Mesothelial cell of epicardium (in vitro differentiated cells): ENCODE measurements at regions not wholly inside any gene's neighbourhood (a gene's known extent, or its start where the extent isn't known, plus 50 kb on each side); places are given as distances from the start of the nearest gene placed in this dataset.

Experiments used
- DNase-seq, 2 experiments: peaks; one replicate each; pipeline ENCODE4 v3.0.0; 2021; ENCODE audit warnings: low spot score in 2 of 2; ENCODE audit not compliant: unreplicated experiment in 2 of 2
- H3K27ac Mint-ChIP-seq: 2 replicates; pipeline ENCODE4 v1.8.0; 2021; ENCODE audit warnings: mixed read lengths
- H3K27me3 Mint-ChIP-seq: 2 replicates; pipeline ENCODE4 v1.8.0; 2021; ENCODE audit warnings: low read depth, mixed read lengths
- H3K36me3 Mint-ChIP-seq: 2 replicates; pipeline ENCODE4 v1.8.0; 2021; ENCODE audit warnings: mixed read lengths
- H3K4me1 Mint-ChIP-seq: 2 replicates; pipeline ENCODE4 v1.8.0; 2021; ENCODE audit warnings: mixed read lengths
- H3K4me3 Mint-ChIP-seq: 2 replicates; pipeline ENCODE4 v1.8.0; 2021; ENCODE audit warnings: mild to moderate bottlenecking, moderate library complexity, mixed read lengths
- H3K9me3 Mint-ChIP-seq: 2 replicates; pipeline ENCODE4 v1.8.0; 2021; ENCODE audit warnings: mixed read lengths
- TF ChIP-seq, protein P1 (sequence below): fragments of 200-600 bp; sonication (generic); IDR thresholded peaks from one replicate; pipeline ENCODE4 v1.5.0; 2021; ENCODE audit warnings: antibody characterized with exemption; ENCODE audit not compliant: unreplicated experiment

DNA sequence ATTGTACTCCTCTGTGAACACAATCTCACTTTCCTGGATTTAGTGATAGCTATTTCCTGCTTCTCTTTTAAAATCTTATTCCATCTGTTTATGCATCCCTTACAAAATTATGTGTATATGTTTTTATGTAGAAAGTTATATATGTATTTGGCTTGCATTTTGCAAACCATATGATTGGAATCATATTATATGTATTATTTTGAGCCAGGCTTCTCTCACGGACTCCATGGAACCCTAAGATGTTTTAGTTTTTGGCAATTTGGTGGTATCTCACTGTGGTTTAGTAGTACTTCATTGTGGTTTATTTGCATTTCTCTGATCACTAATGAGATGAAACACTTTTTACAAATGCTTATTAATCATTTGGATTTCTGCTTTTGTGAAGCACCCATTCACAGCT, 507.3 kb upstream of the KIRREL3 start:
- no peak for DNase-seq
- peaks cover 7% of the 10 kb centered on the region for H3K4me1 Mint-ChIP-seq
- H3K9me3 Mint-ChIP-seq, result peaks cover 7% of the 10 kb centered on the region
- no peaks in the 10 kb centered on the region for H3K27me3 Mint-ChIP-seq
- no peaks in the 10 kb centered on the region for H3K36me3 Mint-ChIP-seq
- TF ChIP-seq, protein P1, sequence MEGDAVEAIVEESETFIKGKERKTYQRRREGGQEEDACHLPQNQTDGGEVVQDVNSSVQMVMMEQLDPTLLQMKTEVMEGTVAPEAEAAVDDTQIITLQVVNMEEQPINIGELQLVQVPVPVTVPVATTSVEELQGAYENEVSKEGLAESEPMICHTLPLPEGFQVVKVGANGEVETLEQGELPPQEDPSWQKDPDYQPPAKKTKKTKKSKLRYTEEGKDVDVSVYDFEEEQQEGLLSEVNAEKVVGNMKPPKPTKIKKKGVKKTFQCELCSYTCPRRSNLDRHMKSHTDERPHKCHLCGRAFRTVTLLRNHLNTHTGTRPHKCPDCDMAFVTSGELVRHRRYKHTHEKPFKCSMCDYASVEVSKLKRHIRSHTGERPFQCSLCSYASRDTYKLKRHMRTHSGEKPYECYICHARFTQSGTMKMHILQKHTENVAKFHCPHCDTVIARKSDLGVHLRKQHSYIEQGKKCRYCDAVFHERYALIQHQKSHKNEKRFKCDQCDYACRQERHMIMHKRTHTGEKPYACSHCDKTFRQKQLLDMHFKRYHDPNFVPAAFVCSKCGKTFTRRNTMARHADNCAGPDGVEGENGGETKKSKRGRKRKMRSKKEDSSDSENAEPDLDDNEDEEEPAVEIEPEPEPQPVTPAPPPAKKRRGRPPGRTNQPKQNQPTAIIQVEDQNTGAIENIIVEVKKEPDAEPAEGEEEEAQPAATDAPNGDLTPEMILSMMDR, result no peak
- no peak overlapping the region for H3K4me3 Mint-ChIP-seq
- H3K27ac Mint-ChIP-seq, result no peak overlapping the region

DNA sequence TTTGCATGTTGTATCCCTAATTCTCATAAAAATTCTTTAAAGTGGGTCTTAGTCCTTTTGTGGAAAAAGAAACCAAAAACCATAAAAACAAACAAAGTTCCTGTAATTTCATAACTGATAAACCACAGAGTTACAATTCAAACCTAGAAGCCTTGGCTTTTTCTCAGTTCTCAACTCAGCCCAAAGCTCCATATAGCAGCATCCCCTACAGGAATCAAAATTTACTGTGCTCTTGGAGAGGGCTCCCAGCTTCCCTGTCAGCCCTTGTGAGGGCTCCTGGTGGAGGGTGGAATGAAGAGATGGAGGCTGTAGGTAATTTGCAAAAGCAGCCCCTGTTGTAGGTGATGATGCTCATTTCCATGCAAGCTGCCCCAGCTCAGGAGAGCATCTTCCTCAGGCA, 506.1 kb upstream of the KIRREL3 start:
- no peak overlapping the region for H3K27ac Mint-ChIP-seq
- no peak overlapping the region for H3K4me3 Mint-ChIP-seq
- TF ChIP-seq, protein P1, result no peak
- peaks cover 5% of the 10 kb centered on the region for H3K9me3 Mint-ChIP-seq
- no peak for DNase-seq
- H3K27me3 Mint-ChIP-seq, result no peaks in the 10 kb centered on the region
- H3K36me3 Mint-ChIP-seq, result no peaks in the 10 kb centered on the region
- peaks cover 7% of the 10 kb centered on the region for H3K4me1 Mint-ChIP-seq

DNA sequence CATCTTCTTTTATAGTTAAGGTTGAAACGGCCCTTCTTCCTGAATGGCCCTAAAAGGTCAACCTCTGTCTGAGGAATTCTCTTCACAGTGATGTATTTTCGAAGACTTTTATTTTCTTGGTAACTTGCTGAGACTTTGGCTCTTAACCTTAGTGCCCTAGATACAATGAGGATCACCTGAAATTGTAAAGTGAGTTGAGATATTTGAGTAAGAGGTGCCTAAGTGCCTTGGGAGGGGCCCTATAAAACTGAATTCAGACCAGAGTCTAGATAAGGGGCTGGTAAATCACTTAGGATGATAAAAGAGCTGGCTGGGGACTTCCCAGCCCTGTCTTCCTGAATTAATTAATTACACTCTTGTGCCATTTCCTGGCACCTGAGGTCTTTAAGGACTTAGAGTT, 505.6 kb upstream of the KIRREL3 start:
- TF ChIP-seq, protein P1, result no peak
- Mint-ChIP-seq H3K4me1 (peaks cover 7% of the 10 kb centered on the region), H3K4me3 (no peak overlapping the region), H3K27ac (no peak overlapping the region), H3K36me3 (no peaks in the 10 kb centered on the region), H3K27me3 (no peaks in the 10 kb centered on the region), H3K9me3 (peaks cover 8% of the 10 kb centered on the region)
- DNase-seq, result no peak

DNA sequence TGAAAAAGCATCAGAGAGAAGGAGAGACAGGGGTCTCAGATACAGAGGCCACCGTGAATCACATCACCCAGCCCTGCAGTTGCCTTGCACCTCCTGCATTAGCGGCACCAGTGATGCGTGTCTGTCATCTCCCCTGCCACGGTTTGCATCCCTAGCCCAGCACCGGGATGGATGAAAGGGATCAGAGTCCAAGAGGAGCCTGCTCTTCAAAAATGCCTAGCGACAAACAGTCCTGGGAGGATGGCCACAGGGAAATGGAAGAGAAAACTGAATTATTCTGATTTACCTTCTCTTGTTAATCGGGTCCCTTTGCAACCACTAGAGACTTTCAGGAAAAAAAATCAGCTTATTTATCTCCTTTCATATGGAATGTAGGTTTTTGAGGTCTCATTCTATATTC, 495.6 kb upstream of the KIRREL3 start:
- Mint-ChIP-seq H3K36me3 (no peaks in the 10 kb centered on the region), H3K27me3 (peaks cover 11% of the 10 kb centered on the region), H3K27ac (no peak overlapping the region), H3K9me3 (peaks cover 10% of the 10 kb centered on the region), H3K4me1 (peaks cover 3% of the 10 kb centered on the region), H3K4me3 (no peak overlapping the region)
- no peak for DNase-seq
- TF ChIP-seq, protein P1, result no peak

DNA sequence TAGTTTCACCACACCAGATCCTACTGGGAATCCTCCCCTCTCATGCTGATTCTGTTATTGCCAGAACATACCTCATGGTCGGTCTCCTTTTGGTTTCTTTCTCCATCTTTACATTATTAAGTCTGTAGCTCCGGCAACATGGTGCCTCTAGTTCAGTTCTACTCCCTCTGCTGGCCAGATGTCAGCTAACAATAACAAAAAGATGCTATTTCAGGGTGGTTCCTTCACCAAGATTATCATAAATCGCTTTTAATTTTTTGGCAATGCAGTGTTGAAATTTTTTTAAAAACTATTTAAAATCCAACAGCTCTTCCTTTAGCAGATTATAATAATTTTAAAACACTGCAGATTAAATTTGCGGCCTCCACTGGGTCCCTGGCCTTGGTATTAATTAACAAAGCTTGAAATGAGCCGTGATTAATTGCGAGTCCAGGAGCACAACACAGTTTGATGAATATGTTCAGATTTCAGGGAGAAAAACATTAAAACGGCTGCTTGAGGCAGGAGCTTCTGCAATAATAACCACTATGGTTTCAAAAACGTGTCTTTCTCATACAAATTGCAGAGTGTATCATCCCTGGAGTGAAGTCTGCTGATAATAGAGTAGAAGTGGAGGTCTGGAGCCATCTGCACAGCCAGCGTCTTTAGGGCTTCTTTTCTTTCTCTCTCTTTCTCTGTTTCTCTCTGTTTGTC, 492.9 kb upstream of the KIRREL3 start:
- Mint-ChIP-seq H3K27me3 (peaks cover 11% of the 10 kb centered on the region), H3K4me1 (peaks cover 3% of the 10 kb centered on the region), H3K4me3 (no peak overlapping the region), H3K9me3 (peaks cover 12% of the 10 kb centered on the region), H3K27ac (no peak overlapping the region), H3K36me3 (no peaks in the 10 kb centered on the region)
- no peak for DNase-seq
- TF ChIP-seq, protein P1, result peak; percentile 55
